ENCODE measurements at regions not wholly inside any gene's neighbourhood (a gene's known extent, or its start where the extent isn't known, plus 50 kb on each side); places are given as distances from the start of the nearest gene placed in this dataset.

DNA sequence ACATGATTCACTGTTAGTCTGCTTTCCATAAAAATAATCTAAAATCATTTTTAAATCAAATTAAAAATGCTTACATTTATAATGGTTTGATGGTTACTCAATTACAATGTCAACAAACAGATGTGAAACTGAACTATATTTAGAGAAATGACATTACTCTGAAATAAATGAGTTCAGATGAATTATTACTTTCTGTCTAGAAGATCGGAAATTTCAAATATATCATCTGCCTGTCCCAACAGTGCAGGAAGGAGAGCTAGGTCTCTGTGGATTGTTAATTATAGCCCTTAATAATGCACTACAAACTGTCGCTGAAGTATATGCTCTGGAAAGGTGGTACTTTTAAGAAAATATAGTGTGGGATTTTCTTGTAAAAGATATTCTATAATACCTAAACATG, 109.8 kb downstream of the DSEL start:
- no peaks in the 10 kb centered on the region for H3K36me3 Mint-ChIP-seq
- Histone ChIP-seq H3K27ac (ENCODE audit: low read length) (no peak overlapping the region), H3K27me3 (ENCODE audit: control insufficient read depth, insufficient read depth, low read length) (no peaks in the 10 kb centered on the region), H3K4me1 (ENCODE audit: control insufficient read depth, insufficient read depth, low read length) (no peaks in the 10 kb centered on the region), H3K36me3 (ENCODE audit: control insufficient read depth, insufficient read depth, low read length) (no peaks in the 10 kb centered on the region), H3K4me3 (ENCODE audit: low read length) (no peak overlapping the region), H3K9me3 (ENCODE audit: control insufficient read depth, insufficient read depth, low read length) (no peaks in the 10 kb centered on the region)
- no peaks in the 10 kb centered on the region for H3K4me1 Mint-ChIP-seq
- TF ChIP-seq, protein P1, sequence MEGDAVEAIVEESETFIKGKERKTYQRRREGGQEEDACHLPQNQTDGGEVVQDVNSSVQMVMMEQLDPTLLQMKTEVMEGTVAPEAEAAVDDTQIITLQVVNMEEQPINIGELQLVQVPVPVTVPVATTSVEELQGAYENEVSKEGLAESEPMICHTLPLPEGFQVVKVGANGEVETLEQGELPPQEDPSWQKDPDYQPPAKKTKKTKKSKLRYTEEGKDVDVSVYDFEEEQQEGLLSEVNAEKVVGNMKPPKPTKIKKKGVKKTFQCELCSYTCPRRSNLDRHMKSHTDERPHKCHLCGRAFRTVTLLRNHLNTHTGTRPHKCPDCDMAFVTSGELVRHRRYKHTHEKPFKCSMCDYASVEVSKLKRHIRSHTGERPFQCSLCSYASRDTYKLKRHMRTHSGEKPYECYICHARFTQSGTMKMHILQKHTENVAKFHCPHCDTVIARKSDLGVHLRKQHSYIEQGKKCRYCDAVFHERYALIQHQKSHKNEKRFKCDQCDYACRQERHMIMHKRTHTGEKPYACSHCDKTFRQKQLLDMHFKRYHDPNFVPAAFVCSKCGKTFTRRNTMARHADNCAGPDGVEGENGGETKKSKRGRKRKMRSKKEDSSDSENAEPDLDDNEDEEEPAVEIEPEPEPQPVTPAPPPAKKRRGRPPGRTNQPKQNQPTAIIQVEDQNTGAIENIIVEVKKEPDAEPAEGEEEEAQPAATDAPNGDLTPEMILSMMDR (IDR thresholded peaks at IDR 0.05): no peak
- intact Hi-C loops (cut with micrococcal nuclease): no loop called here
- no peak overlapping the region for H3K27ac Mint-ChIP-seq
- H3K4me3 Mint-ChIP-seq: no peak overlapping the region
- H3K27me3 Mint-ChIP-seq (ENCODE audit: low read depth in 2 of 2): no peaks in the 10 kb centered on the region
- peaks cover 5 to 12% of the 10 kb centered on the region in 2 donors for H3K9me3 Mint-ChIP-seq
- WGBS (ENCODE audit: insufficient coverage): 17% methylated on average over 1 of the region's 2 CpGs
- no peak for DNase-seq
- ATAC-seq: no peak

DNA sequence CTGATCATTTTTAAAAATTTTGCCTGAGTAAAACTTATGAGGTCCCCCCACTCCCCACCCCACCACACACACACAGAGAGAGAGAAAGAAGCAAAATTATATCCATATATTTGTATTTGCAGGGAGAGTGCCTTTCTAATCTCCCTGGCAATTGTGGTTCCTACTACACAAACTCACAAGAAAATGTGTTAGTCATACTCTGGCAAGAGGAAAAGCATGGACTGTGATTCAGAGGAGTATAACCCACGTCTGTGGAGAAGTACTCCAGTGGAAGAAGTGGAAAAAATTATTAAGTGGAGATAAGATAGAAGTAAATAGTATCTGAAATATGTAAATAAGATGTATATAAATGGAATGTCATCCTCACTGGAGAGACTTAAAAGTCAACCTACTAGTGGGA, 114.0 kb downstream of the DSEL start:
- Mint-ChIP-seq H3K27me3 (ENCODE audit: low read depth in 2 of 2) (no peaks in the 10 kb centered on the region), H3K4me3 (no peak overlapping the region), H3K27ac (no peak overlapping the region), H3K36me3 (peaks cover 8% of the 10 kb centered on the region), H3K9me3 (peaks cover 11 to 15% of the 10 kb centered on the region in 2 donors), H3K4me1 (no peaks in the 10 kb centered on the region)
- Histone ChIP-seq H3K27me3 (ENCODE audit: control insufficient read depth, insufficient read depth, low read length) (no peaks in the 10 kb centered on the region), H3K4me3 (ENCODE audit: low read length) (no peak overlapping the region), H3K4me1 (ENCODE audit: control insufficient read depth, insufficient read depth, low read length) (no peaks in the 10 kb centered on the region), H3K27ac (ENCODE audit: low read length) (no peak overlapping the region), H3K36me3 (ENCODE audit: control insufficient read depth, insufficient read depth, low read length) (no peaks in the 10 kb centered on the region), H3K9me3 (ENCODE audit: control insufficient read depth, insufficient read depth, low read length) (no peaks in the 10 kb centered on the region)
- intact Hi-C loops (cut with micrococcal nuclease): no loop called here
- ATAC-seq: no peak
- DNase-seq: no peak
- TF ChIP-seq, protein P1 (IDR thresholded peaks at IDR 0.05): no peak
- WGBS (ENCODE audit: insufficient coverage): 67% methylated on average over 1 of the region's 1 CpG

DNA sequence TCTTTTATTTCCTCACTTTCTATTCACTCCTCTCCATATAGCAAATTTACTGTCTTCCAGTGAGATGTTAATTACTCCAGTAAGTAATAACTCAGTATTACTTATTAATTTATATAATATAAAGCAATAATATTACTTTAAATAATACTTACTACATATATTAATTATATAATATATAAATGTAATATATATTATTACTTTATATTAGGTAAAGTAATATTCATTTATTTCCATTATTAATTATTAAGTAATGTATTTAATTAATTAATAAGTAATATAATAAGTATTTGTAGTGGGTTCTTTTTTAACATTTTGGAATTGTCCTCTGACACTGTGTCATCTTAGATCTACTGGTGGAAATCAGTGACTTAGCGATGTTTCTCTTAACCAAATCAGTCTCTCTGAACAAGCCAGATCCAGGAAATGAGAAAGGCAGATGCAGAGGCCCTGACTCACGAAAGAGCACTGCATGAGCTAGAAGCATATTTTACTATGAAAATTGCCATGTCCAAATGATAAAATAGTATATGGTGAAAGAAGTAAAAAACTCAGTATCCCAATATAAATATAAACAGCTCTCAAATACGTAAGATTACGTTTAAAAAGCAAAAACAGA, 115.9 kb downstream of the DSEL start:
- ATAC-seq: no peak
- no peak overlapping the region for H3K27ac Mint-ChIP-seq
- no peaks in the 10 kb centered on the region for H3K4me1 ChIP-seq (ENCODE audit: control insufficient read depth, insufficient read depth, low read length)
- no peaks in the 10 kb centered on the region for H3K27me3 ChIP-seq (ENCODE audit: control insufficient read depth, insufficient read depth, low read length)
- peaks cover 13% of the 10 kb centered on the region for H3K36me3 Mint-ChIP-seq
- intact Hi-C loops (cut with micrococcal nuclease): no loop called here
- H3K27ac ChIP-seq (ENCODE audit: low read length): no peak overlapping the region
- TF ChIP-seq, protein P1 (IDR thresholded peaks at IDR 0.05): no peak
- no peaks in the 10 kb centered on the region for H3K27me3 Mint-ChIP-seq (ENCODE audit: low read depth in 2 of 2)
- no peak for DNase-seq
- no peak overlapping the region for H3K4me3 Mint-ChIP-seq
- no peaks in the 10 kb centered on the region for H3K4me1 Mint-ChIP-seq
- H3K9me3 ChIP-seq (ENCODE audit: control insufficient read depth, insufficient read depth, low read length): no peaks in the 10 kb centered on the region
- peaks cover 13 to 21% of the 10 kb centered on the region in 2 donors for H3K9me3 Mint-ChIP-seq
- H3K36me3 ChIP-seq (ENCODE audit: control insufficient read depth, insufficient read depth, low read length): no peaks in the 10 kb centered on the region
- no peak overlapping the region for H3K4me3 ChIP-seq (ENCODE audit: low read length)
- 83% methylated on average over 3 of the region's 4 CpGs for WGBS (ENCODE audit: insufficient coverage)

DNA sequence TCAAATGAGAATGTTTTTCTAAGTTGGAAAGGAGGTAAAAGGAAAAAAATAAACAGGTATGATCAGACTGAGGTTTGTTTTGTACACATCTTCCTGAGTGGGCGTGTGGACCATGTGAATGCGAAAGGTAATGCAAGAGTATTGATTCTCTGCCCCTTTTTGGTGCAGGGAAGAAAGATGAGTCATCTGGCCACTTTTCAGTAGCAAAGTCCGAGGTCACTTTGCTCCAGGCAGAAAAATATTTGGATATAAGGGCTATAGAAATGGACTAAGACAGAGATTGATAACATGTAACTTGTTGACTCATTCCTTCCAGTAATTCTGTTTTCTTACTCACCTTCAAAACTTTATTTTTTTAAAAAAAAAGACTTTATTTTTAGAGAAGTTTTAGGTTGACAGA, 130.5 kb downstream of the DSEL start:
- Mint-ChIP-seq H3K27ac (no peak overlapping the region), H3K27me3 (ENCODE audit: low read depth in 2 of 2) (no peaks in the 10 kb centered on the region), H3K36me3 (no peaks in the 10 kb centered on the region), H3K4me1 (no peaks in the 10 kb centered on the region), H3K9me3 (peaks cover 7 to 16% of the 10 kb centered on the region in 2 donors), H3K4me3 (no peak overlapping the region)
- no peaks in the 10 kb centered on the region for H3K36me3 ChIP-seq (ENCODE audit: control insufficient read depth, insufficient read depth, low read length)
- intact Hi-C loops (cut with micrococcal nuclease): no loop called here
- WGBS (ENCODE audit: insufficient coverage): 83% methylated on average over 3 of the region's 3 CpGs
- H3K27me3 ChIP-seq (ENCODE audit: control insufficient read depth, insufficient read depth, low read length): no peaks in the 10 kb centered on the region
- no peak overlapping the region for H3K27ac ChIP-seq (ENCODE audit: low read length)
- peaks cover 2% of the 10 kb centered on the region for H3K9me3 ChIP-seq (ENCODE audit: control insufficient read depth, insufficient read depth, low read length)
- DNase-seq: no peak
- TF ChIP-seq, protein P1 (IDR thresholded peaks at IDR 0.05): no peak
- no peak overlapping the region for H3K4me3 ChIP-seq (ENCODE audit: low read length)
- no peaks in the 10 kb centered on the region for H3K4me1 ChIP-seq (ENCODE audit: control insufficient read depth, insufficient read depth, low read length)
- ATAC-seq: no peak

Measured in natural killer cell (primary cell).